Left ventricle myocardium inferior (tissue), 1 donor: ENCODE measurements at regions not wholly inside any gene's neighbourhood (a gene's known extent, or its start where the extent isn't known, plus 50 kb on each side); places are given as distances from the start of the nearest gene placed in this dataset.

Experiments used
- DNase-seq: peaks from one replicate; pipeline ENCODE4 v3.0.0-alpha.2; 2020
- H3K27ac ChIP-seq: fragments of 200-600 bp; replicated peaks from 2 replicates; pipeline ENCODE4 v1.8.0; 2021
- H3K27me3 ChIP-seq: fragments of 200-600 bp; 2 replicates; pipeline ENCODE4 v1.8.0; 2021; ENCODE audit warnings: low read depth
- H3K36me3 ChIP-seq: fragments of 200-600 bp; 2 replicates; pipeline ENCODE4 v1.8.0; 2021
- H3K4me1 ChIP-seq: fragments of 200-600 bp; 2 replicates; pipeline ENCODE4 v1.8.0; 2021
- H3K4me3 ChIP-seq: fragments of 200-600 bp; 2 replicates; pipeline ENCODE4 v1.8.0; 2021; ENCODE audit warnings: mild to moderate bottlenecking, moderate library complexity
- H3K9me3 ChIP-seq: fragments of 200-600 bp; replicated peaks from 2 replicates; pipeline ENCODE4 v1.8.0; 2021
- CTCF ChIP-seq: fragments of 200-600 bp; IDR thresholded peaks from 2 replicates; pipeline ENCODE4 v1.8.0; 2021; ENCODE audit warnings: antibody characterized with exemption, mild to moderate bottlenecking, borderline replicate concordance
- intact Hi-C: fragments of 100-400 bp; cut with micrococcal nuclease; formaldehyde crosslinking; loops from one replicate; pipeline ENCODE4 v1.11.0; 2022
- donor health status: DM: no; HTN: yes; CAD: no; lungs with severe emphysema.

GRCh38 chr12:74836567-74836966 is 298.9 kb downstream of the ATXN7L3B start:
- Histone ChIP-seq H3K27me3 (no peaks in the 10 kb centered on the region), H3K9me3 (peaks cover 30% of the 10 kb centered on the region), H3K36me3 (no peaks in the 10 kb centered on the region), H3K4me1 (no peaks in the 10 kb centered on the region), H3K27ac (no peak overlapping the region), H3K4me3 (no peak overlapping the region)
- intact Hi-C loops, result no loop called here
- no peak for DNase-seq
- TF ChIP-seq CTCF, result no peak

GRCh38 chr12:74846116-74846515 is 308.5 kb downstream of the ATXN7L3B start:
- no peak overlapping the region for H3K27ac ChIP-seq
- no peak for TF ChIP-seq CTCF
- intact Hi-C loops, result no loop called here
- H3K4me1 ChIP-seq, result no peaks in the 10 kb centered on the region
- H3K4me3 ChIP-seq, result no peak overlapping the region
- no peaks in the 10 kb centered on the region for H3K9me3 ChIP-seq
- H3K36me3 ChIP-seq, result no peaks in the 10 kb centered on the region
- DNase-seq, result no peak
- H3K27me3 ChIP-seq, result no peaks in the 10 kb centered on the region

GRCh38 chr12:74847169-74847568 is 309.5 kb downstream of the ATXN7L3B start:
- TF ChIP-seq CTCF, result no peak
- Histone ChIP-seq H3K9me3 (no peaks in the 10 kb centered on the region), H3K4me1 (no peaks in the 10 kb centered on the region), H3K4me3 (no peak overlapping the region), H3K36me3 (no peaks in the 10 kb centered on the region), H3K27me3 (no peaks in the 10 kb centered on the region), H3K27ac (no peak overlapping the region)
- intact Hi-C loops, result no loop called here
- no peak for DNase-seq

GRCh38 chr12:74848006-74848405 is 310.4 kb downstream of the ATXN7L3B start:
- H3K4me3 ChIP-seq, result no peak overlapping the region
- DNase-seq, result no peak
- no peak for TF ChIP-seq CTCF
- no peaks in the 10 kb centered on the region for H3K9me3 ChIP-seq
- H3K27ac ChIP-seq, result no peak overlapping the region
- no peaks in the 10 kb centered on the region for H3K36me3 ChIP-seq
- H3K27me3 ChIP-seq, result no peaks in the 10 kb centered on the region
- intact Hi-C loops, result no loop called here
- H3K4me1 ChIP-seq, result no peaks in the 10 kb centered on the region

GRCh38 chr12:74849801-74850200 is 312.2 kb downstream of the ATXN7L3B start:
- H3K36me3 ChIP-seq, result no peaks in the 10 kb centered on the region
- intact Hi-C loops, result no loop called here
- H3K27ac ChIP-seq, result no peak overlapping the region
- TF ChIP-seq CTCF, result no peak
- H3K4me3 ChIP-seq, result no peak overlapping the region
- no peaks in the 10 kb centered on the region for H3K9me3 ChIP-seq
- no peaks in the 10 kb centered on the region for H3K4me1 ChIP-seq
- no peaks in the 10 kb centered on the region for H3K27me3 ChIP-seq
- DNase-seq, result no peak

GRCh38 chr12:74871817-74872216 is 334.2 kb downstream of the ATXN7L3B start:
- no peak for TF ChIP-seq CTCF
- intact Hi-C loops, result no loop called here
- peaks cover 4% of the 10 kb centered on the region for H3K9me3 ChIP-seq
- H3K4me3 ChIP-seq, result no peak overlapping the region
- no peaks in the 10 kb centered on the region for H3K36me3 ChIP-seq
- no peaks in the 10 kb centered on the region for H3K27me3 ChIP-seq
- no peak overlapping the region for H3K27ac ChIP-seq
- no peaks in the 10 kb centered on the region for H3K4me1 ChIP-seq
- no peak for DNase-seq
